DMS 273 (cell line): ENCODE measurements at regions not wholly inside any gene's neighbourhood (a gene's known extent, or its start where the extent isn't known, plus 50 kb on each side); places are given as distances from the start of the nearest gene placed in this dataset.
"Not testable (repeated sequence)": the region's sequence is repeated elsewhere in the genome, so short reads cannot be mapped to it uniquely, and the experiment has no call there.

Experiments used
- DNase-seq: peaks from one replicate; lab custom pipeline; 2025; ENCODE audit not compliant: unreplicated experiment; lab: John Stamatoyannopoulos, UW

DNA sequence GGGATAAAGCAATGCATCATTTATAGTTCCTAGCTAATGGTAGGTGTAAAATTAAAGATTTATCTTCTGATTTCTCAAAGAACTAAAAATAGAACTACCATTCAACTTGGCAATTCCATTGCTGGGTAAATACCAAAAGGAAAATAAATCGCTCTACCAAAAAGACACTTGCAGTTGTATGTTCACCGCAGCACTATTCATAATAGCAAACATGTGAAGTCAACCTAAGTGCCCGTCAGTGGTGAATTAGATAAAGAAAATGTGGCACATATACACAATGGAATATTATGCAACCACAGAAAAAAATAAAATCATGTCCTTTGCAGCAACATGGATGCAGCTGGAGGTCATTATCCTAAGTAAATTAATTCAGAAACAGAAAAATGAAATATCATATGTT is 192.8 kb upstream of the ADRA1D start:
- no peak for DNase-seq

- DNase-seq = no peak
Measured at GRCh38 chr20:4441191-4441590, 192.1 kb upstream of the ADRA1D start.

DNA sequence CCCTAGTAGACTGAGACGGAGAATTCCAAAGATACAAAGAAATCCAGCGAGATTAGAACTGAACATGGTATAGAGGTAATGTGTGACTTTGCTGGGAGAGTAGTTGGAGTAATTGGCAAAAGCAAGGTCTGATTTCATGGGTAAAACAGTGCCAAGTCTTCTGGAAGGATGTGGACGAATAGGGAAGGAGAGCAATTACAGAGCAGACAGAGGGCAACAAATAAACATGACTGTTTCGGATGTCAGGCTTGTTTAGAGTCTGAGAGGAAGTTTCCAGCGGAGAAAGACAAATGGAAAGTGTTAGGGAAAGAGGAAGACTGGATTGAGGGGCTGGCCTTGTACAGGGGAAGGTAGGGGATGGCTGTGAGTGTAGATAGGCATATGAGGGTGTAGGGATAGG is 190.4 kb upstream of the ADRA1D start:
- DNase-seq = no peak

- no peak for DNase-seq
Measured at GRCh38 chr20:4437131-4437530, 188.0 kb upstream of the ADRA1D start.

DNA sequence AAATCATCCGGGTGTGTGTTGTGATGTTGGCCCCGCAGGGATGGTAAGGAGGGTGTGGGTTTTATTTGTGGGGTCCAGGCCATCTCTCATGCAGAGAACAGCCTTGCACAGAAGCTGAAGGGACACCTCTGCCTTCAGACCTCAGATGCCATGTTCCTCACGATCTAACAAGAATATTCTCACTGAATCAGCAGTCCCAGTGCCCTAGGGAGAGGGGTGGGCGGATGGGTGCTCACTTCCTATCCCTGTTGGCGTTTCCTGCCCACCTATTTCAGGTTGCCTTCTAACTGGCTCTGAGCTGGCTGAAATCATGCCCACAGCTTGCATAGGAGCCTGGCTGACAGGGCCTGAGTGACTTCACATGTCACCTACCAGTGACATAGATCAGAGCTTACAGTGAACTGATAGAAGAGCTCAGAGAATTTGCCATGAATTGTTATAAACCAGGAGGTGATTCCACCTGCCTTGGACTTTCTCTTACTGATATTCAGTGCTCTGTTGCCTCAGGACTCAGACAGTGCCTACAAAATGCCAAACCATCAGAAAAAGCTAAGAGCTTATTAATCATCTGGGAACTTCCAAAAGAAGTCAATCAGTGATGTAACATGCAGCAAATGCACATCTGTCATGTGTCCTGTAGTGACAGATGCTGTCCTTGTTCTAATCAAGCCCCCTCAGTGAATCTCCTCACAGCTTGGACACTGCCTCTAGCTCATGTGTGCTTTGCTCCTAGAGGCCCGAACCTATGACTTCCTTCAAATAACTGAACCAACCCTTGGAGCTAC is 186.8 kb upstream of the ADRA1D start:
- DNase-seq = no peak

DNA sequence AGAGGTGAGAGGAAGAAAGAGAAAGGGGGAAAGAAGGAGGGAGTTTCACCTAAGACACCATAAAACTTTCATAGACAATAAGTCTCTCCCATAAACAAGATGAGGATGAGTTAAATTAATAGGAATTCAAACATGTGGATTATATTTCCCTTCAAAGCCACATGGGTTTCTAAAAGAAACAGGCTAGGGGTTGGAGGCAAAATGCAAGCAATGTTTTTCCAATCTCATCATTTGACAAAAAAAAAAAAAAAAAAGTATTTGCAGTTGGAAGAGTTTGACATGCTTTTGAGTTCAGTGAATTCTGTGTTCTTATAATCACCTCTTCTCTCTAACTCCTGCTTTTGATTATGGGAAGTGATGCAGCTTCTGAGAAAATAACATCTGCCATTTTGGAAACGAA is 186.1 kb upstream of the ADRA1D start:
- no peak for DNase-seq

GRCh38 chr20:4434681-4435080 is 185.6 kb upstream of the ADRA1D start:
- DNase-seq = no peak

DNA sequence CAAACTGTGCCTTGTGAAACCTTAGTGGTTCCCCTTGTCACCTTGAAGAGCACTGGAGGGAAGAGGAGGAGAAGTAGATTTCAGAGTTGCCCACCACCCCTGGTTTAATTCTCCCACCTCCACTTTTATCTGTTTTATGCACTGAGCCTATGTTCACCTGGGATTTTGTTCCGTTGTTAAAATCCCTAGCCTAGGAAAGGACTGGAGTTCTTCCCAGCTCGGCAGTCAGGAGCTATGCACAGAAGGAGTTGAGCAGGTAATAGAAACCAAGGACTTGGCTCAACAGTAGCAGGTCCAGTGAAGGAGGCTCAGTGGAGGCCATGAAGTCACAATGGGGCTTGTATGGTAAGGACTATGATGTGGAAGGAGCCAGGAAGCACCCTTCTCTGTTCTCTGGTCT is 182.4 kb upstream of the ADRA1D start:
- no peak for DNase-seq

- not testable (repeated sequence) for DNase-seq
Measured at GRCh38 chr20:4430826-4431225, 181.7 kb upstream of the ADRA1D start.

DNA sequence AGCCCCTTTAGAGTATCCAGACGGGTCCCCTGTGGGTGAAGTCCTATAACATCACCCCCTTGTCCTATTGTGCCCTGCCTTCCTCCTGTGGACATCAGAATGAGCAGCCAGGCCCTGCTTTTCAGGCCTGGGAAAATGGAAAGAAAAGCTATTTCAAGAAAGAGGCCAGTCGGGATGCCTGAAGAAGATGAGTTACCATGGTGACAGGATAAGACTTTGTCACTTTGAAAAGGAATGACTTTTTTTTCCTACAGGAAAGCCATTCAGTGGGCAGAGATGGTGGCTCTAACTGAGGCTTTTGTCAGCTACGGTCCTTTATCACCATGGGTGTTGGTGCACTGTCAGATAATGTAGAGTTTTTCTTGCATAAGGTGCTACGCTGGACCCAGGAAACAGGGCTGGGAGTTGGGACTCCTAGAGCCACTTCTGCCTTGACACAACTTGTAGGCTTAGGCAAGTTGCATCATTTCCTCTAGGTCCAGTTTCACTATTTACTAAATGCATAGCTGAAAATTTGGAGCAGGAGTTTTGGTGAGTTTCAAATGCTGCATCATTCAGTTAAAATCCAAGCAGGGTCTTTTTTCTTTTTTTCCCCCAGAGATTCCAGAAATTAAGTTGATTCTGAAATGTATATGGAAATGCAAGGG is 179.0 kb upstream of the ADRA1D start:
- no peak for DNase-seq

GRCh38 chr20:4418141-4418540 is 169.1 kb upstream of the ADRA1D start:
- DNase-seq = no peak

- no peak for DNase-seq
Measured at GRCh38 chr20:4415281-4415680, 166.2 kb upstream of the ADRA1D start.

DNA sequence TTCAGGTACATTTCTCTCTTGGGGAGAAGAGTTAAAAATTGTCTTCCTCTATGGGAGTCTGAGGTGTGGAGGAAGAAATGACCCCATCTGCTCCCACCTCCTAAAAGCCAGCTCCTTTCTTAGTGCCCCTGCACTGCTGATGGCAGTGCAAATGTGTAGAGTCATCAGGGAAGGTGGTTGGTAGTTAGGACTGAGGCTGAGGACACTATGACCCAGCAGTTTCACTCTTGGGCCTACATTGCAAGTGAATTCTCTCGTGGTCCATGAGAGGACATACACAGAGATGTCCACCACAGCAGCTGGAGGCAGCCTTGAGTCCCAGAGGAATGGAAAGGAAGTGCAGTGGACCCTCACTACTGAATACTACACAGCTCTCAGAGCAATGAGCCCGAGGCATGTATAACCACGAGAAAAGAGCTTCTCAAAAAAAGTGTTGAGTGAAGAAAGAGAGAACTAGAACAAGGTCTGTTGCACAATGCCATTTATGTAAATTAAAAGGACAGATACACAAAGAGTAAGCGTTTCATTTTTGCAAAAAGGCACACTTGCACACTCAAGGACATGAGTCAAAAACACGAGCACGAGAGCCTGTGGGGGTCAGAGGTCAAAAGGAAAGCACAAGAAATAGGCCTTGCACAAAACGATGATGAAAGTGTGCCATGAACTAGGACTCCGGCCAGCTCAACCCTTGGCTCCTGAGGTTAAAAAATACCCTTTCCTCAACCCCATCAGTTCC is 164.4 kb upstream of the ADRA1D start:
- DNase-seq = no peak

- no peak for DNase-seq
Measured at GRCh38 chr20:4412216-4412615, 163.1 kb upstream of the ADRA1D start.

- no peak for DNase-seq
Measured at GRCh38 chr20:4411744-4412143, 162.7 kb upstream of the ADRA1D start.

GRCh38 chr20:4406627-4407026 is 157.5 kb upstream of the ADRA1D start:
- no peak for DNase-seq

DNA sequence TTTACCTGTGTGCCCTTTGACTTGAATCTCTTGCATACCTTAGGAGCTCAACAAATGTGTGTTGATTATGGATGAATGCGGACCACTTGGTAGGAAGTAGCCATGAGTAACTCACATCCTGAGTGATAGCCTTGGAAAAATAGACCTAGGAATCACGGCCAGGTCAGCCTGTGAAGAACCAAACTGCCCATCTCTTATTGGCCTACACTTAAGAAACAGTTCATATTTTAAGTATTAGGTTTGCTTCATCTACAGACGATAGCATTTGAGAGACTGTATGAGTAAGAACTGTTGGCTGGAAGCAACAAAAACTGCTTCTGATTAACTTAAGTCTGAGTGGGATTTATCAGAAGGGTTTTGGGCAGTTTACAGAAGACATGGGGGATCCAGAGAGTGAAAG is 152.5 kb upstream of the ADRA1D start:
- no peak for DNase-seq

DNA sequence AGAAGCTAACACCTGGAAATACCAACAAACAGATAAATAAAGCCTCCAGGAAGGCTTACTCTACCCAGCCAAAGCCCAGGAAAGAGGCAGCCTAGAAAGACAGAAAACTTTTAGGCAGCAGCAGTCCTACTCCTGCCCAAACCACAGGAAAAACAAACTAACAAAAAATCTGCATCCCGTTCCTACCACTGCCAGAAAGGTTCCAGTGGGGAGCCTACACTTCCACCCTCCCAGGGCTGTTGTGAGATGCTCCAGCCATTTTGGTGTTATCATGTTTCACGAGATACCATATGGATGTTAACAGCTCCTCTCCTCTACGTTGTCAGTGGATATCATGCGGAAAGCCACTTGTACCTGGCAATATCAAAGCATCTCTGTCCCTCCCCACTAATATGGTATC is 135.9 kb upstream of the ADRA1D start:
- no peak for DNase-seq

GRCh38 chr20:4383961-4384360 is 134.9 kb upstream of the ADRA1D start:
- no peak for DNase-seq

DNA sequence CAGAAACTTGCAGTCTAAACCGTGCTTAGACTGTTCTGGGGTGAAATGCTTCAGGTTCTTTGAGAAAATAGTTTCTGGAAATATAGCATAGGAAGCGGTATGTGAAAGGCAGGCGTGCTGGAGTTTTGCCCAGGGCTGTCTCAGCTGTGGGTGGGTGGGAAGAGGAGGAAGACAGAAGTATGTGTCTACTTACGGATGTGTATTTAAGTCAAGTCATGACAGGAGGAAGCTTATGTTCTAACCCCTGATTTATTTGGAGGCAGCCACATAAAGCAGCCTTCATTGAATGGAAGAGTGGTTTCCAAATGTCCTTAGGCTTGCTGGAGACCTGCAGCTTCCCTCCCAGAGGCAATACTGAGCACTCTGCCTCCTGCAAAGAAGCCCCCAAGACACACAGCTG is 126.8 kb upstream of the ADRA1D start:
- DNase-seq = no peak

DNA sequence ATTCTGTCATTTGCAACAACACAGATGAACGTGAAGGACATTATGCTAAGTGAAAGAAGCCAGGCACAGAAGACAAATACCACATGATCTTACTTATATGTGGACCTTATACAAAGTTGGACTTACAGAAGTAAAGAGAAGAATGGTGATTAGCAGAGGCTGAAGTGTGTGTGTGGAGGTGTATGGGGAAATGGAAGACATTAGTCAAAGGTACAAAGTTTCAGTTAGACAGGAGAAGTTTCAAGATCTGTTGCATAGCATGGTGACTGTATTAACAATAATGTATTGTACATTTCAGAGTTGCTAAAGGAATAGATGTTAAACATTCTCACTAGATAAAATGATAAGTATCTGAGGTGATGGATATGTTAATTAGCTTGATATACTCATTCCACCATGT is 124.4 kb upstream of the ADRA1D start:
- DNase-seq = no peak

- no peak for DNase-seq
Measured at GRCh38 chr20:4371623-4372251, 122.7 kb upstream of the ADRA1D start.
